Liver (tissue), 8 donors: ENCODE measurements at regions not wholly inside any gene's neighbourhood (a gene's known extent, or its start where the extent isn't known, plus 50 kb on each side); places are given as distances from the start of the nearest gene placed in this dataset.

Experiments used
- DNase-seq: peaks from one replicate; pipeline ENCODE4 v3.0.0-alpha.2; 2017; ENCODE audit warnings: low spot score
- H3K27ac ChIP-seq, 2 donors: one replicate each; pipeline ENCODE4 v1.7.0; 2013; ENCODE audit warnings: inconsistent platforms in 2 of 2, low read length in 2 of 2, control low read depth in 1 of 2, low read depth in 1 of 2, mild to moderate bottlenecking in 1 of 2
- H3K27me3 ChIP-seq, 4 donors: one replicate each; pipeline versions ENCODE4 v1.6.1 to v1.7.0; 2013; ENCODE audit warnings: low read length in 3 of 4, inconsistent platforms in 1 of 4, mild to moderate bottlenecking in 1 of 4, moderate library complexity in 1 of 4; ENCODE audit not compliant: control insufficient read depth in 4 of 4, insufficient read depth in 4 of 4
- H3K36me3 ChIP-seq, 4 donors: one replicate each; pipeline versions ENCODE4 v1.6.1 to v1.7.0; 2013; ENCODE audit warnings: low read length in 3 of 4, mild to moderate bottlenecking in 3 of 4, low read depth in 1 of 4, moderate library complexity in 1 of 4; ENCODE audit not compliant: control insufficient read depth in 4 of 4, insufficient read depth in 3 of 4
- H3K4me1 ChIP-seq, 4 donors: one replicate each; pipeline versions ENCODE4 v1.6.1 to v1.7.0; 2013; ENCODE audit warnings: low read length in 3 of 4, mild to moderate bottlenecking in 3 of 4, moderate library complexity in 1 of 4; ENCODE audit not compliant: control insufficient read depth in 4 of 4, insufficient read depth in 4 of 4
- H3K4me3 ChIP-seq, 3 donors: one replicate each; pipeline versions ENCODE4 v1.6.1 to v1.7.0; 2013; ENCODE audit warnings: low read length in 3 of 3, control low read depth in 1 of 3, low read depth in 1 of 3, mild to moderate bottlenecking in 1 of 3
- H3K9ac ChIP-seq, 2 donors: one replicate each; pipeline ENCODE4 v1.7.0; 2013; ENCODE audit warnings: low read length in 2 of 2, mild to moderate bottlenecking in 2 of 2, moderate library complexity in 2 of 2, control low read depth in 1 of 2, low read depth in 1 of 2
- H3K9me3 ChIP-seq, 4 donors: one replicate each; pipeline versions ENCODE4 v1.6.1 to v1.7.0; 2013; ENCODE audit warnings: low read length in 3 of 4; ENCODE audit not compliant: control insufficient read depth in 4 of 4
- FOXA1 ChIP-seq: IDR thresholded peaks from 2 replicates; pipeline ENCODE4 v1.6.1; 2016; ENCODE audit warnings: antibody characterized with exemption
- FOXA2 ChIP-seq: IDR thresholded peaks from 2 replicates; pipeline ENCODE4 v1.6.1; 2016; ENCODE audit warnings: antibody characterized with exemption
- HNF4A ChIP-seq, 2 donors: conservative IDR thresholded peaks; 2 replicates each; pipeline ENCODE4 v1.6.1; 2016; ENCODE audit warnings: antibody characterized with exemption in 2 of 2, mild to moderate bottlenecking in 2 of 2
- JUND ChIP-seq, 2 donors: IDR thresholded peaks; 2 replicates each; pipeline ENCODE4 v1.6.1; 2016; ENCODE audit warnings: antibody characterized with exemption in 2 of 2
- NR2F2 ChIP-seq: IDR thresholded peaks from 2 replicates; pipeline ENCODE4 v1.6.1; 2016; ENCODE audit warnings: antibody characterized with exemption
- RXRA ChIP-seq, 2 donors: IDR thresholded peaks; 2 replicates each; pipeline ENCODE4 v1.6.1; 2017 to 2018; ENCODE audit warnings: antibody characterized with exemption in 2 of 2, mild to moderate bottlenecking in 1 of 2
- TAF1 ChIP-seq: conservative IDR thresholded peaks from 2 replicates; pipeline ENCODE4 v1.6.1; 2016; ENCODE audit warnings: antibody characterized with exemption, mild to moderate bottlenecking
- YY1 ChIP-seq: IDR thresholded peaks from 2 replicates; pipeline ENCODE4 v1.6.1; 2016; ENCODE audit warnings: antibody characterized with exemption, mild to moderate bottlenecking
- WGBS: extraction: QIAGEN DNeasy Blood & Tissue Kit; methylation state at CpG from one replicate; pipeline ENCODE4 v1.1.7; 2013; 5-methylcytosine and 5-hydroxymethylcytosine counted together
- TF ChIP-seq, protein P1 (sequence below): fragments of 150-350 bp; IDR thresholded peaks from 2 replicates; pipeline ENCODE4 v1.5.1; 2017; ENCODE audit warnings: improper control_type of control experiment, low read depth, low read length; ENCODE audit not compliant: missing input control
- TF ChIP-seq, protein P2 (sequence below): IDR thresholded peaks from 2 replicates; pipeline ENCODE4 v1.6.1; 2016; ENCODE audit warnings: antibody characterized with exemption
- TF ChIP-seq, protein P3 (sequence below): IDR thresholded peaks from 2 replicates; pipeline ENCODE4 v1.6.1; 2016; ENCODE audit warnings: antibody characterized with exemption
- TF ChIP-seq, protein P4 (sequence below): IDR thresholded peaks from 2 replicates; pipeline ENCODE4 v1.6.1; 2016; ENCODE audit warnings: antibody characterized with exemption
- TF ChIP-seq, protein P5 (sequence below): IDR thresholded peaks from 2 replicates; pipeline ENCODE4 v1.6.1; 2016; ENCODE audit warnings: antibody characterized with exemption, mild to moderate bottlenecking
- donor health status: healthy.
- donor health status: healthy.
- donor health status: healthy.
- donor health status: healthy.
- donor health status: healthy.

DNA sequence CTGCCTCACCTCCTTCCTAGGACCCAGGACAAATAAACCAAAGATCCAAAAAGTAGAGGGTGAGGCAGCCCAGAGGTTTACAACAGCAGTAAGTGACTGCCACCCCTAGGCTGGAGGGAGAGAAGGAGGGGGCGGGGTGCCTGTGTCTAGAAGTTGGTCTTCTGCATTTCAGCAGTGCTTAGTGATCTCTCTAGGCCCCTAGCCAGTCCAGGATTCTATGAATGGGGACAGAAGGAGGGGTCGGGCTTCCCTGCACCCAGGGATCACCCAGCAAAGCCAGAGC is 62.8 kb upstream of the KDM7A start (continued):
- TF ChIP-seq, protein P1, sequence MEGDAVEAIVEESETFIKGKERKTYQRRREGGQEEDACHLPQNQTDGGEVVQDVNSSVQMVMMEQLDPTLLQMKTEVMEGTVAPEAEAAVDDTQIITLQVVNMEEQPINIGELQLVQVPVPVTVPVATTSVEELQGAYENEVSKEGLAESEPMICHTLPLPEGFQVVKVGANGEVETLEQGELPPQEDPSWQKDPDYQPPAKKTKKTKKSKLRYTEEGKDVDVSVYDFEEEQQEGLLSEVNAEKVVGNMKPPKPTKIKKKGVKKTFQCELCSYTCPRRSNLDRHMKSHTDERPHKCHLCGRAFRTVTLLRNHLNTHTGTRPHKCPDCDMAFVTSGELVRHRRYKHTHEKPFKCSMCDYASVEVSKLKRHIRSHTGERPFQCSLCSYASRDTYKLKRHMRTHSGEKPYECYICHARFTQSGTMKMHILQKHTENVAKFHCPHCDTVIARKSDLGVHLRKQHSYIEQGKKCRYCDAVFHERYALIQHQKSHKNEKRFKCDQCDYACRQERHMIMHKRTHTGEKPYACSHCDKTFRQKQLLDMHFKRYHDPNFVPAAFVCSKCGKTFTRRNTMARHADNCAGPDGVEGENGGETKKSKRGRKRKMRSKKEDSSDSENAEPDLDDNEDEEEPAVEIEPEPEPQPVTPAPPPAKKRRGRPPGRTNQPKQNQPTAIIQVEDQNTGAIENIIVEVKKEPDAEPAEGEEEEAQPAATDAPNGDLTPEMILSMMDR: no peak
- no peak for TF ChIP-seq FOXA2
- no peak for TF ChIP-seq YY1

DNA sequence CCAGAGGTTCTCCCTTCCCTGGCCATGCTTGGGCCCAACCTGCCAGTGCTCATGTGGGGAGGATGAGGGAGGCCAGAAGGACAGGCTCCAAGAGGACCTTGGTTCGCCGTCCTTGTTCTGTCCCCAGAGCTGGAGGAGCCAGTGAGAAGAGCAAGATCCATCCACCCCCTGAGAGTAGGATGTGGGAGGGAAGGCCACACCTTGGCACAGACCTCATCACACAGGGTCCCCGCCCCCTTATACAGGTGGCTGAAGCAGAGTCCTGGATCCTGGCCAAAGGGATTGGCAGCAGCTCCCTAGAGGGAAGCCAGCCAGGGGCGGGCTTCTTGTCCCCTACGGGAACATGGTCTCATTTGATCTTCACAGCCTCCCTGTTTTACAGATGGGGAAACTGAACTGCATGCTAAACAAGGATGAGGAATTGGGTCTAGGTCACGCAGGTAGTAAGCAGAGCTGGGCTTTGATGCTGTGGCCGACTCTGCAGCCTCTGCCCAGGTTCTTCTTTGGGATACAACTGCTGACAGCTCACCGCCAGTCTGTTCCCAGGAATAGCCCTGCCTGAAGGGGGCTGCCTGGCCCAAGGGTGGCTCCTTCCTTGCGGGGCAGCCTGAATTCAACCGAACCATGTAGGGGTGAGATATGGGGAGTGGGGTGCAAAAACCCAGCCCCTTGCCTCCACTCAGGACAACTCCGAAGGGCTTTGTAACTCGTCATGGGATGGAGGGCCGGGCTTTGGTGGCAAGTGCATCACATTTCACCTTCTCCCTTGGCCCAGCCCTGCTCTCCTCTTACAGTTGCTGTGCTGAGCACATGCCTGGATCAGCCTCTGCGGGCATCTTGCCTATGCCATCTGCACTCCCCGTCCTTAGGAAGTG is 62.2 kb upstream of the KDM7A start:
- Histone ChIP-seq H3K27ac (no peak overlapping the region), H3K4me3 (no peak overlapping the region), H3K9me3 (no peaks in the 10 kb centered on the region), H3K4me1 (peaks cover 0 to 5% (median 1%) of the 10 kb centered on the region in 4 donors), H3K9ac (no peak overlapping the region), H3K27me3 (no peaks in the 10 kb centered on the region), H3K36me3 (no peaks in the 10 kb centered on the region)
- 81% methylated on average over 15 of the region's 15 CpGs for WGBS
- TF ChIP-seq TAF1: no peak
- TF ChIP-seq, protein P2, sequence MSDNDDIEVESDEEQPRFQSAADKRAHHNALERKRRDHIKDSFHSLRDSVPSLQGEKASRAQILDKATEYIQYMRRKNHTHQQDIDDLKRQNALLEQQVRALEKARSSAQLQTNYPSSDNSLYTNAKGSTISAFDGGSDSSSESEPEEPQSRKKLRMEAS: no peak
- no peak for TF ChIP-seq RXRA (IDR thresholded peaks at IDR 0.05)
- no peak for TF ChIP-seq HNF4A (conservative IDR thresholded peaks at IDR 0.05)
- TF ChIP-seq, protein P3, sequence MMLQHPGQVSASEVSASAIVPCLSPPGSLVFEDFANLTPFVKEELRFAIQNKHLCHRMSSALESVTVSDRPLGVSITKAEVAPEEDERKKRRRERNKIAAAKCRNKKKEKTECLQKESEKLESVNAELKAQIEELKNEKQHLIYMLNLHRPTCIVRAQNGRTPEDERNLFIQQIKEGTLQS: no peak
- TF ChIP-seq FOXA1: no peak
- no peak for TF ChIP-seq NR2F2
- TF ChIP-seq, protein P1: no peak
- TF ChIP-seq, protein P4, sequence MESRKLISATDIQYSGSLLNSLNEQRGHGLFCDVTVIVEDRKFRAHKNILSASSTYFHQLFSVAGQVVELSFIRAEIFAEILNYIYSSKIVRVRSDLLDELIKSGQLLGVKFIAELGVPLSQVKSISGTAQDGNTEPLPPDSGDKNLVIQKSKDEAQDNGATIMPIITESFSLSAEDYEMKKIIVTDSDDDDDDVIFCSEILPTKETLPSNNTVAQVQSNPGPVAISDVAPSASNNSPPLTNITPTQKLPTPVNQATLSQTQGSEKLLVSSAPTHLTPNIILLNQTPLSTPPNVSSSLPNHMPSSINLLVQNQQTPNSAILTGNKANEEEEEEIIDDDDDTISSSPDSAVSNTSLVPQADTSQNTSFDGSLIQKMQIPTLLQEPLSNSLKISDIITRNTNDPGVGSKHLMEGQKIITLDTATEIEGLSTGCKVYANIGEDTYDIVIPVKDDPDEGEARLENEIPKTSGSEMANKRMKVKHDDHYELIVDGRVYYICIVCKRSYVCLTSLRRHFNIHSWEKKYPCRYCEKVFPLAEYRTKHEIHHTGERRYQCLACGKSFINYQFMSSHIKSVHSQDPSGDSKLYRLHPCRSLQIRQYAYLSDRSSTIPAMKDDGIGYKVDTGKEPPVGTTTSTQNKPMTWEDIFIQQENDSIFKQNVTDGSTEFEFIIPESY: no peak
- TF ChIP-seq, protein P5, sequence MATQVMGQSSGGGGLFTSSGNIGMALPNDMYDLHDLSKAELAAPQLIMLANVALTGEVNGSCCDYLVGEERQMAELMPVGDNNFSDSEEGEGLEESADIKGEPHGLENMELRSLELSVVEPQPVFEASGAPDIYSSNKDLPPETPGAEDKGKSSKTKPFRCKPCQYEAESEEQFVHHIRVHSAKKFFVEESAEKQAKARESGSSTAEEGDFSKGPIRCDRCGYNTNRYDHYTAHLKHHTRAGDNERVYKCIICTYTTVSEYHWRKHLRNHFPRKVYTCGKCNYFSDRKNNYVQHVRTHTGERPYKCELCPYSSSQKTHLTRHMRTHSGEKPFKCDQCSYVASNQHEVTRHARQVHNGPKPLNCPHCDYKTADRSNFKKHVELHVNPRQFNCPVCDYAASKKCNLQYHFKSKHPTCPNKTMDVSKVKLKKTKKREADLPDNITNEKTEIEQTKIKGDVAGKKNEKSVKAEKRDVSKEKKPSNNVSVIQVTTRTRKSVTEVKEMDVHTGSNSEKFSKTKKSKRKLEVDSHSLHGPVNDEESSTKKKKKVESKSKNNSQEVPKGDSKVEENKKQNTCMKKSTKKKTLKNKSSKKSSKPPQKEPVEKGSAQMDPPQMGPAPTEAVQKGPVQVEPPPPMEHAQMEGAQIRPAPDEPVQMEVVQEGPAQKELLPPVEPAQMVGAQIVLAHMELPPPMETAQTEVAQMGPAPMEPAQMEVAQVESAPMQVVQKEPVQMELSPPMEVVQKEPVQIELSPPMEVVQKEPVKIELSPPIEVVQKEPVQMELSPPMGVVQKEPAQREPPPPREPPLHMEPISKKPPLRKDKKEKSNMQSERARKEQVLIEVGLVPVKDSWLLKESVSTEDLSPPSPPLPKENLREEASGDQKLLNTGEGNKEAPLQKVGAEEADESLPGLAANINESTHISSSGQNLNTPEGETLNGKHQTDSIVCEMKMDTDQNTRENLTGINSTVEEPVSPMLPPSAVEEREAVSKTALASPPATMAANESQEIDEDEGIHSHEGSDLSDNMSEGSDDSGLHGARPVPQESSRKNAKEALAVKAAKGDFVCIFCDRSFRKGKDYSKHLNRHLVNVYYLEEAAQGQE: no peak
- no peak for TF ChIP-seq JUND (IDR thresholded peaks at IDR 0.05)
- no peak for TF ChIP-seq YY1
- no peak for DNase-seq
